AG09319 (cell line): ENCODE measurements at regions not wholly inside any gene's neighbourhood (a gene's known extent, or its start where the extent isn't known, plus 50 kb on each side); places are given as distances from the start of the nearest gene placed in this dataset.

Source experiments
- DNase-seq: peaks from one replicate; pipeline ENCODE4 v3.0.0-alpha.2; 2010; ENCODE audit warnings: low read depth; ENCODE audit errors: extremely low read depth
- CTCF ChIP-seq: IDR thresholded peaks from 2 replicates; pipeline ENCODE4 v1.5.1; 2011; ENCODE audit warnings: low read depth, mild to moderate bottlenecking, inconsistent platforms, low read length, moderate library complexity

- no peak for TF ChIP-seq CTCF
- no peak for DNase-seq
Measured at GRCh38 chr5:88459971-88460370, 191.3 kb upstream of the TMEM161B start.

- no peak for DNase-seq
- TF ChIP-seq CTCF = no peak
Measured at GRCh38 chr5:88452820-88453219, 184.2 kb upstream of the TMEM161B start.

GRCh38 chr5:88450239-88450638 is 181.6 kb upstream of the TMEM161B start:
- DNase-seq = no peak
- TF ChIP-seq CTCF = no peak

- TF ChIP-seq CTCF = no peak
- no peak for DNase-seq
Measured at GRCh38 chr5:88438006-88438405, 169.4 kb upstream of the TMEM161B start.

- TF ChIP-seq CTCF = no peak
- no peak for DNase-seq
Measured at GRCh38 chr5:88436290-88436689, 167.6 kb upstream of the TMEM161B start.

GRCh38 chr5:88428633-88429032 is 160.0 kb upstream of the TMEM161B start:
- no peak for DNase-seq
- no peak for TF ChIP-seq CTCF

GRCh38 chr5:88426441-88426840 is 157.8 kb upstream of the TMEM161B start:
- no peak for DNase-seq
- TF ChIP-seq CTCF = no peak
